K562 (cell line): ENCODE measurements at regions not wholly inside any gene's neighbourhood (a gene's known extent, or its start where the extent isn't known, plus 50 kb on each side); places are given as distances from the start of the nearest gene placed in this dataset.

ENCODE experiments used
- CHD2 ChIP-seq: IDR thresholded peaks from 2 replicates; pipeline ENCODE4 v1.6.1; 2011; ENCODE audit warnings: low read depth, low read length
- EGR1 ChIP-seq: fragments of 450-650 bp; conservative IDR thresholded peaks from 2 replicates; pipeline ENCODE4 v1.6.1; 2017; ENCODE audit warnings: mild to moderate bottlenecking
- HDAC8 ChIP-seq: fragments of 450-650 bp; IDR thresholded peaks from 2 replicates; pipeline ENCODE4 v1.6.1; 2016; ENCODE audit warnings: mild to moderate bottlenecking, missing genetic modification characterization, moderate library complexity, missing compliant biosample characterization
- POLR2A ChIP-seq: fragments of 450-650 bp; conservative IDR thresholded peaks from 2 replicates; pipeline ENCODE4 v1.6.1; 2016
- SMAD1 ChIP-seq: fragments of 150-350 bp; IDR thresholded peaks from 2 replicates; pipeline ENCODE4 v1.6.1; 2014; ENCODE audit warnings: low read length, low read depth; ENCODE audit not compliant: partially characterized antibody
- ZKSCAN8 ChIP-seq: fragments of 200-800 bp; sonication (Bioruptor generic); IDR thresholded peaks from 2 replicates; pipeline ENCODE4 v1.6.1; 2016; ENCODE audit warnings: missing genetic modification characterization, missing compliant biosample characterization
- ZNF23 ChIP-seq: fragments of 250-450 bp; sonication (Bioruptor Pico); IDR thresholded peaks from 2 replicates; pipeline ENCODE4 v1.4.0; 2020; ENCODE audit warnings: mild to moderate bottlenecking

- no peak for TF ChIP-seq ZKSCAN8 (CRISPR knock-in tag)
- no peak for TF ChIP-seq POLR2A
- TF ChIP-seq EGR1, result no peak
- no peak for TF ChIP-seq CHD2
- TF ChIP-seq HDAC8, result no peak
- TF ChIP-seq SMAD1, result no peak
- no peak for TF ChIP-seq ZNF23
Observed at GRCh38 chr5:100108883-100109282, 426.3 kb upstream of the FAM174A start.
